ENCODE measurements at regions not wholly inside any gene's neighbourhood (a gene's known extent, or its start where the extent isn't known, plus 50 kb on each side); places are given as distances from the start of the nearest gene placed in this dataset.

DNA sequence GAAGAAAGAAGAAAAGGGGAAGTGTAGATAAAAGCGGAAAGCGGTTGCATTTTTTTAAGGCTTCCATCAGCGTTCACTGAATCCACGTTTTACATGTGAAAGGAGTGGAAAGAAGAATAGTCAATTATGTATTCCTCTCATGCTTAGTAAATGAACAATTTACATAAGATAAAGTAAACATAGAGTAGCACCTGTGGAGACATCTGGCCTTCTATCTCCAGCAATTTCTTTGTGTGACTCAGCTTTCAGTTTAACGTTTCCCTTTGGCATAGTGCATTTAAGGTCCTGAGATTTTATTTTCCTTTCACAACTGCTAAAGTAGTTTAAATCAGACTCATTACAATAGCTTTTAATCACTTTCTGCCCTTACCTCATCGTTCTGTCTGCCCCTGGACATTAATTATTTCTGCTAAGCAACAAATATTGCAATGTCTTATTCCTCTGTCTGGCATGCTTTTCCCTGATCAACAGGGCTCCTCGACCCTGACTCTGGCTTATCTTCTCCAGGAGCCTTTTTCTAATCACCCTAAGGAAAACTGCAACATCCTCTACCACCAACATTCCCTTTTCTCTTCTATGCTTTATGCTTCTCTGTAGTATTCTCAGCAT, 383.5 kb upstream of the VWC2 start:
- Mint-ChIP-seq H3K4me1 (no peaks in the 10 kb centered on the region), H3K27me3 (ENCODE audit: low read depth, poor library complexity) (peaks cover 9% of the 10 kb centered on the region), H3K27ac (no peak overlapping the region), H3K9me3 (peaks cover 8% of the 10 kb centered on the region), H3K36me3 (ENCODE audit: low read depth) (no peaks in the 10 kb centered on the region), H3K4me3 (no peak overlapping the region)
- no peak for TF ChIP-seq CTCF (IDR thresholded peaks at IDR 0.05)
- DNase-seq = no peak

DNA sequence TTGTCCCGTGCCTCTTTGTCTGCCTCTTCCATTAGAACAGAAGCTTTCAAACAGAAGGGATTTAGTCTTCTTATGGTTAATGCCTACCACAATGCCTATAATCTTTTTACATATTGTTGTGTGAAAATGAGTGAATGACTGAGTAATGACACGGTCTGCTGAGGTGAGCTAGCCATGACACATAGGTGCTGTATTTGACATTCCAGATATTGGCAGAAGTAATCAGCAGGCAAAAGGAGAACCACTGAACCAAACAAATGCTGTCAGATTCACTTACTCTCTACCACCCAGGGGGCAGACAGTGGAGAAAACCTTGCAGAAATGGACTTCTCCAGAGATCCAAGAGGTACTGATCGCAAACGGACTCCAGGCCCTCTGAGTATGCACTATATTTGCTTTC, 377.2 kb upstream of the VWC2 start:
- Mint-ChIP-seq H3K36me3 (ENCODE audit: low read depth) (no peaks in the 10 kb centered on the region), H3K9me3 (no peaks in the 10 kb centered on the region), H3K4me1 (no peaks in the 10 kb centered on the region), H3K27me3 (ENCODE audit: low read depth, poor library complexity) (peaks cover 7% of the 10 kb centered on the region), H3K4me3 (no peak overlapping the region), H3K27ac (no peak overlapping the region)
- TF ChIP-seq CTCF (IDR thresholded peaks at IDR 0.05) = no peak
- DNase-seq = no peak

DNA sequence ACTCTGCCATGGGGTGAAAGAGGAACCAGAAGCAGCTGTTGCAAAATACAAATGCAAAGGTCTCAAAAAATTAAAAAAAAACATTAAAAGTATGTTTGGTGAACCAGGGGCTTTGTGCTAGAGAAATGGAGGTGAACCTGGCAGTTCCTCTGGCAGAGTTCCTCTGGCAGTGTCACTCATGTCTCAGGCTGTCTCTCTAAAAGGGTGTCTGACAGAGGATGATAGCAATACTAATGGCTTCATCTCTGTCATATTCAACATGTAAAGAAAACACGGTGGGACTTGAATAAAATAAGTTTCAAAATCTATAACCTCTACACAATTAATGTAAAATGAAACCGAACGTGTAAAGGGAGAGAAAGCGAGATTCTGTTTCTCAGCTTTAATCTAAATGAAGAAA, 375.7 kb upstream of the VWC2 start:
- Mint-ChIP-seq H3K9me3 (no peaks in the 10 kb centered on the region), H3K36me3 (ENCODE audit: low read depth) (no peaks in the 10 kb centered on the region), H3K27me3 (ENCODE audit: low read depth, poor library complexity) (peaks cover 3% of the 10 kb centered on the region), H3K27ac (no peak overlapping the region), H3K4me3 (no peak overlapping the region), H3K4me1 (no peaks in the 10 kb centered on the region)
- no peak for DNase-seq
- no peak for TF ChIP-seq CTCF (IDR thresholded peaks at IDR 0.05)

- Mint-ChIP-seq H3K27ac (no peak overlapping the region), H3K36me3 (ENCODE audit: low read depth) (no peaks in the 10 kb centered on the region), H3K9me3 (no peaks in the 10 kb centered on the region), H3K4me3 (no peak overlapping the region), H3K27me3 (ENCODE audit: low read depth, poor library complexity) (no peaks in the 10 kb centered on the region), H3K4me1 (no peaks in the 10 kb centered on the region)
- DNase-seq = no peak
- TF ChIP-seq CTCF (IDR thresholded peaks at IDR 0.05) = no peak
Observed at GRCh38 chr7:49398236-49398635, 375.2 kb upstream of the VWC2 start.

GRCh38 chr7:49398746-49399145, 374.7 kb upstream of the VWC2 start:
- Mint-ChIP-seq H3K27ac (no peak overlapping the region), H3K9me3 (no peaks in the 10 kb centered on the region)
- no peak for TF ChIP-seq CTCF (IDR thresholded peaks at IDR 0.05)

GRCh38 chr7:49400891-49401550, 372.4 kb upstream of the VWC2 start:
- no peaks in the 10 kb centered on the region for H3K36me3 Mint-ChIP-seq (ENCODE audit: low read depth)
- DNase-seq = no peak
- H3K4me3 Mint-ChIP-seq = no peak overlapping the region
- H3K27me3 Mint-ChIP-seq (ENCODE audit: low read depth, poor library complexity) = no peaks in the 10 kb centered on the region
- TF ChIP-seq CTCF (IDR thresholded peaks at IDR 0.05) = no peak
- H3K9me3 Mint-ChIP-seq = no peaks in the 10 kb centered on the region
- no peaks in the 10 kb centered on the region for H3K4me1 Mint-ChIP-seq
- no peak overlapping the region for H3K27ac Mint-ChIP-seq

More at GRCh38 chr7:49398746-49399145, 374.7 kb upstream of the VWC2 start:
- Mint-ChIP-seq H3K27me3 (ENCODE audit: low read depth, poor library complexity) (no peaks in the 10 kb centered on the region), H3K36me3 (ENCODE audit: low read depth) (no peaks in the 10 kb centered on the region), H3K4me1 (no peaks in the 10 kb centered on the region), H3K4me3 (no peak overlapping the region)
- no peak for DNase-seq
